NCI-H2107 treated with DMSO at 0.1 percent for 48 hours (cell line): ENCODE measurements at regions not wholly inside any gene's neighbourhood (a gene's known extent, or its start where the extent isn't known, plus 50 kb on each side); places are given as distances from the start of the nearest gene placed in this dataset.
A peak's percentile ranks its signal among the peaks of the same experiment; 100 is the strongest.

Source experiments
- DNase-seq: peaks from one replicate; lab custom pipeline; 2025; ENCODE audit not compliant: unreplicated experiment; lab: John Stamatoyannopoulos, UW

- no peak for DNase-seq
These were observed 115.9 kb downstream of the LY86 start for GRCh38 chr6:6704103-6705060.

GRCh38 chr6:6705061-6705425, 116.5 kb downstream of the LY86 start:
- DNase-seq: no peak

DNA sequence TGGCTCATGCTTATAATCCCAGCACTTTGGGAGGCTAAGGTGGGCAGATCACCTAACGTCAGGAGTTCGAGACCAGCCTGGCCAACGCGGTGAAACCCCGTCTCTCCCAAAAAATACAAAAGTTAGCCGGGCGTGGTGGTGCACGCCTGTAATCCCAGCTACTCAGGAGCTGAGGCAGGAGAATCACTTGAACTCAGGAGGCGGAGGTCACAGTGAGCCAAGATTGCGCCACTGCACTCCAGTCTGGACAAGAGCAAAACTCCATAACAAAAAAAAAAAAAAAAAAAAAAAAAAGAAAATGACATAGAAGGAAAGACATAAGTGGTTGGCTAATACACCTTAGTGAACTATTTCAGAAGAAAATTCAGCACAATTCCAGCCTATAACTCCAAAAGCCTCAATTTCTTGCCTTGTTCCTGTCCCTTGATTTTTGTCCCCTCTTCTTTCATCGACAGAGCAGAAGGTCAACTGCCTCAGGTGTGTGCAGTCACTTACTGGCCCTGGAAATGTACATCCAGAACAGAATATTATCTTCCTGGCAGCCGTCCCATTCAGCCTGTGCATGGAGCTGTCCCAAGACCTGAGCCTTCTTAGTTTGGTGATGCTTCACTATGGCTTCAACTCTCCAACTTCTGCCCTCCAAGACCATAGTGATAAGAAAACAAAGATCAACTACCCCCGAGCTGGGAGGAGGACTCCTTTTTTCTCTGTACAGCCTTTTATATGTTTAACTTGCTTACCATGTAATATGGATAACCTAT, 117.6 kb downstream of the LY86 start:
- DNase-seq: no peak

DNA sequence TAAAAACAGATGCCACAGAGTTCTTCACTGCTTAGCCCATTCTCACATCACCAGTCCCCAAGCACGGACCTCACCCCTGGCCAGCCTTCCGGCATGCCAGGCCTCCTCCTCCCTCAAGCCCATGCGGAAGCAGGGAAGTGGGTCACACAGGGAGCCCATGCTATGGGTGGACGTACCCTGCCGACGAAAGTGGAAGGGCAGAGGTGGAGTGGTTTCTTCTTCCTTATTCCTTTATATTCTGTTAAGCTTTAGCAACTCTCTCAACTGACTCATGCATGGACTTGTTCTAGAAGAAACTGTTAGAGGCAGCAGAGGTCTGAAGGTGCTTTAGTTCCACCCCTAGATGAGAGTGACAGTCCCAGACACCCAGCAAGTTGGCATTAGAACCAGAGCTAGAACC, 118.6 kb downstream of the LY86 start:
- DNase-seq: no peak

DNA sequence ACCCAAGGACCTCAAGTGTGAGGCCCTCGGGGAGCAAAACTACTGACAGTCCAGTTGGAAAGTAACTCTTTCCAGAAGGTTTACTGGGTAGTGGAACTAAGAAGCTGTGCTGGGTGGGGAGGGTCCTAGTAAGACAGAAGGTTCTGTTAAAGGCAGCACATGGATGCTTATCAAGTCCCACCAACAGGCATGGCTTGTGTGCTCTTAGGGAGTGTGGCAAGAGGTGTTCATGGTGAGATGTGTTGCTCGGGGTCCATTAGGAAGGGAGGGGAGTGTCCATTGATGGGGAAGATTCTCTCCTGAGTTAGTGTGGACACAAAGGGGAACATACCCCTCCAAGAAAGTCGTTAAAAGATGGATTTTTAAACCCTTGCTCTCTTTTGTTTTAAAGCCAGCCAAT, 120.6 kb downstream of the LY86 start:
- DNase-seq: no peak

DNA sequence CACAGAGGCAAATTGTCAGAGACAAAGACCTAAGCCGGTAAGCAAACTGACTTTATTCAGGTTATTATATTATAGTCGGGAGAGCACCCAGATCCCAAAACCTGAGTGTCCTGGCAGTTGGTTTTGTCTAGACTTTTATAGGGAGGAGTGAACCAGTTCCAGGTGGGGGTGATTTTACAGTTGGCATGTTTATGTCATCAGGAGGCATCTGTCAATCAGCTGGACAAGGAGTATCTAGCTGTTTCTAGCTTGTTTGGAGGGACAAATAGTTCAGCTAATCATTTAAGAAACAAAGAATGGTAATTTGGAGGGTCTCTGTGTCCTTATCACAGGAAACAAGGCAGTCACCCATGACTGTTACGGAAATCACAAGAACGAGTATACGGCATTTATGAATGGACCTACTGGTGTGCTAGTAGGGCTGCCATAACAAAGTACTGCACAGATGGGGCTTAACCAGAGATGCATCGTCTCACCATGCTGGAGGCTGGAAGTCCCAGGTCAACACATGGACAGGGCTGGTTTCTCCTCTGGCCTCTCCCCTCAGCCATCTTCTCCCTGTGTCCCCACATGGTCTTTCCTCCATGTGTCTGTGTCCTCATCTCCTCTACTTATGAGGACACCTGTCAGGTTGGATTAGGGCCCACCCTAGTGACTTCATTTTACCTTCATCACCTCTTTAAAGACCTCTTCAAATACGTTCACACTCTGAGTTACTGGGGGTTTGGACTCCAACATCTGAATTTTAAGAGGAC, 122.7 kb downstream of the LY86 start:
- no peak for DNase-seq

GRCh38 chr6:6711832-6712448, 123.4 kb downstream of the LY86 start:
- DNase-seq: no peak

DNA sequence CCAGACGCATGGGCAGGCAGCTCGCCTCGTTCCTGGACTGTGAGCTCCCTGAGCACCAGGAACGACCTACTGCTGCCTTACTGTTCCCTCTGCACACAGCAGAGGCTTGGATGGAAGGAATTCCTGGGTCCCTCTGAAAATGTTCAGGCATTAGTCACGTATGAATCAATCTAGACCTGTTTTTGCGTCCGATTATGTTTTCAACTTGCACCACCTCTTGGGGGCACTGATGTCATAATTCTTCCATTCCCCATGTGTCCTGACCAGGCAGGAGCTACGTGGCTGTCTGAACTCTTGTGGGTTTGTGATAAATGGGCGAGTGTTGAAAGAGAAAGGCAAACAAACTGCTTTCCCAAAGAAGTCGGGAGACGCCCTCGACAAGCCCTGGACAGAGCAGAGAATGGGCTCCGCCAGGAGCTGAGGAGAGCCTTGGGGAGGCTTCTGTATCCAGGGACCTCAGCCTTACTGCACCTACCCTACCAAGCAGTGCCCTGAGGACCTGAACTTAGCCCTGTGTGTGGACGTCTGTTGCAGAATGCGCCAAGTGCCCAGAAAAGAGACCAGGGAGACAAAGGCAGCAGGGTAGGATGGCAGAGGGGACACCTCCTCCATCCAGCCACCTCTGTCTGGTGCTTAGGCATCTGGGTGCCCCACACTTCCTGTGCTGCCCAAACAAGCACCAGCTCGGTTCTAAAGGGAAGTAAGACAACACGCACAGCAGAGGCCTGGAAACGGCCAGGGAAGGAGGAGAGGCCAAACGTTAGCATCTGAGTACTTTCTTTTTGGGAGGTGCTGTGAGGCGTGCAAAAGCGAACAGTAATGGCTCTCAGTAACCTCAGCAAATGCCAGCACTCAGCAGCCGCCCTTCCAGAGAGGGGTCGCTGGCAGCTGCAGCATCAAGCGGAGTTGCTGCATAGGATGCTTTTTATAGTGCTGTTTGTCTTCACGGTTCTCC, 124.2 kb downstream of the LY86 start:
- DNase-seq: peak; percentile 30

- no peak for DNase-seq
These were observed 125.1 kb downstream of the LY86 start for GRCh38 chr6:6713657-6714056.

GRCh38 chr6:6714118-6714897, 125.8 kb downstream of the LY86 start:
- DNase-seq: no peak

GRCh38 chr6:6714953-6715352, 126.4 kb downstream of the LY86 start:
- DNase-seq: no peak

- no peak for DNase-seq
These were observed 126.9 kb downstream of the LY86 start for GRCh38 chr6:6715465-6715864.

- DNase-seq: no peak
These were observed 128.7 kb downstream of the LY86 start for GRCh38 chr6:6716998-6717763.

DNA sequence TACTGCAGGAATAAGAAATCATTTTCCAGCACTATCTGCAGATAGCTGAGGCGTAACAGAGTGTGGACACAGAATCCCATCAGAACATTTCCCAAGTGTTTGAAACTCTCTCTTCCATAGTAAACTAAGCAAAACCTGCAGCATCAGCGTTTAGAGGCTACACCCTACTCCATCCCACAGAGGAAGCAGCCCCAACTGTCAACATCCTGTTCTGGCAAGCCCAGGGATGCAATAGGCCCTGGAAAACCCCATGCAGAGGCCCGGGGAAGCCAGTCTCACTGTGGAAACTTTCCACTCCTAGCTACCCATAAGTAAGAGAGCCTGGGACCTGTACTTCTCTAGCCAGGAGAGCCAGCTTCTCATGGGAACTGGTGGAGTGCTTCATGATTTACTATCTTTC, 129.4 kb downstream of the LY86 start:
- DNase-seq: no peak

GRCh38 chr6:6721606-6722005, 133.1 kb downstream of the LY86 start:
- peak; percentile 14 for DNase-seq

- DNase-seq: no peak
These were observed 133.7 kb downstream of the LY86 start for GRCh38 chr6:6722195-6722594.

- DNase-seq: no peak
These were observed 134.8 kb downstream of the LY86 start for GRCh38 chr6:6723361-6723760.

- no peak for DNase-seq
These were observed 135.5 kb downstream of the LY86 start for GRCh38 chr6:6723921-6724538.
